HG02642 (cell line): ENCODE measurements at regions not wholly inside any gene's neighbourhood (a gene's known extent, or its start where the extent isn't known, plus 50 kb on each side); places are given as distances from the start of the nearest gene placed in this dataset.

Source experiments
- ATAC-seq: cut with Tn5 transposase; IDR thresholded peaks from one replicate; pipeline ENCODE4 v1.9.1; 2021; ENCODE audit warnings: mild to moderate bottlenecking; ENCODE audit not compliant: unreplicated experiment, poor library complexity

- no peak for ATAC-seq
These were observed 165.0 kb upstream of the TLE3 start for GRCh38 chr15:70262591-70263274.

DNA sequence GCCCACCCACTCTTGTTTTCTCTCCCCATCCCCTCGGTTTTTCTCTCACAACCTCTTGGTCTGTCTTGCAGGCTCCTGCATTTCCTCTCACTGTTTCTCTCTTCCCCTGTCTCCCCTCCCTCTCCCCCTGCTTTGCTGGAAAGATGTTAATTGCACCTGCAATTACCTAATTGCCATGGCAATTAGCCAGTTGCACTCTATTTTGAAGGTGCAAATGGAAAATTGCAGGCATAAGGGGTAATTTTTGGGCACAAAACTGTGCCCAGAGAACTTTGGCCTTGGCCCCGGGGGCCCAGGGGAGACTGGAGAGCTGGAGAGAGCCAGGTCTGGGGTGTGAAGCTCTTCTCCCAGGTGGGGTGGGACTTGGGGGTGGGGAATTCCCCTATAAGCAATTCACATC, 164.5 kb upstream of the TLE3 start:
- ATAC-seq = no peak

GRCh38 chr15:70261083-70261482, 163.4 kb upstream of the TLE3 start:
- ATAC-seq = no peak

DNA sequence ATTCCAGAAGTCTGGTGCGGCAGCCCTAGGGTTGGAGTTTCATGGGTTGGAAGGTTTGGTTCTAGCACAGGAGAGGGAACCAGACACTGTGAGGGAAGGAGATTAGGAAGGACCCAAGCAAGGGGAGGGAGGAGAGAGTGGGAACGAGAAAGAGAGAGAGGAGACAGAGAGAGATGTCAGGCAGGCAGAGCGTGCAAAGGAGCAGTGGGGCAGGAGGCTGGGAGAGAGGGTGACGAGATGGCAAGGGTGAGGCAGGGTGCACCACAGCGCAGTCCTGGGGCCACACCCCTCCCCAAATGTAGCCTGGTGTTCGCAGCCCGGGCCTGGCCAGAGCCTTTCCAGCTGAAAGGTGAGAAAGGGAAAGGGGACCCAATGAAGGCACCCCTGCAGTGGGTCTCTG, 162.9 kb upstream of the TLE3 start:
- ATAC-seq = no peak

- no peak for ATAC-seq
These were observed 162.2 kb upstream of the TLE3 start for GRCh38 chr15:70259640-70260508.

DNA sequence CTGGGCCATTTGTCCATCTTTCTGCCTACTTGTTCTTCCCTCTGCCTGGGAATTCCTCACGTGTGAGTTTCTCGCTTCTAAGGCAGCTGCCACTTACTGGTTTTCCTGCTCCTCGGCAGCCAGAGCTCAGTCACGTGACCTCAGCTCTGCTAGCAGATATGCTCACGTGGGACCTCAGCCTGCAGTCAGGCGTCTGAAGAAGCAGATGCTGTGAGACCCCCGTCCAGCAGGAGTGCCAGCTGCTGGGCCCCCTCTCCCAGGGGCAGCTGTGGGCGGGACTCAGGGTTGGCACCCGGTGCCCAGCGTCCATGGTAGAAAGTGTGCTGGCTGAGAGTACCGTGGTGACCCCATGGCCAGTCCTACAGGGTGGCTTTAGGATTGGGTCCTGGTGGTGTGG, 161.3 kb upstream of the TLE3 start:
- peak; percentile 36 for ATAC-seq

GRCh38 chr15:70258369-70259027, 160.8 kb upstream of the TLE3 start:
- peak; percentile 54 for ATAC-seq

DNA sequence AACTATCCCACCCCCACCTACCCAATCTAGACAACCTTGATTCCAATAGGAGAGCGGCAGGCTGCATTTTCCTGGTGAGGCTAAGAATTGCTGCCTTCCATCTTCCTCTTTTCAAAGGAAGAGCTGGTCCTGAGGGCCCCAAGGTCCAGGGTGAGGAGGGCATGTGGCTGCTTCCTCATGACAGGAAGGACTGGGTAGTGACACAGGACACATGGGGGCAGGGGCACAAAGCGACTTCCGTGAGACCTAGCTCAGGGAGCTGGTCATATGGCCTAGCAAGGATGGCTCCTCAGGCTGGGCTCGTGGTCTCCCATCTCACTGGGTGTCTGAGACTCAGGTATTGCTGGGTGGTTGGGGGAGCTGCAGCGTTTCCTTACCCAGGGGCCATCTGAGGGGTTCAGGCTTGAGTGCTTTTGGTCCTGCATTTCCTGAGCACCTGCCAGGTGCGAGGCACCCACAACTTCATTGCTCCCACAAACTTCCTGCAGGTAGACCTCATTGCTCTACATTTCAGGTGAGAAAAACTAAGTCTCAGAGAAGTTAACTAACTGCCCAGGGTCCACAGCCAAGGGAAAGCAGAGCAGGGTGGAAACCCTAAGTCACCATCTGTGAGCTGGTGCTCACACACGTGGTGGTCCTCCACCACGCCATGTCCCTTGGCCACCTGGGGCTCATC, 160.0 kb upstream of the TLE3 start:
- ATAC-seq = no peak

GRCh38 chr15:70257047-70257446, 159.3 kb upstream of the TLE3 start:
- no peak for ATAC-seq

GRCh38 chr15:70254311-70254869, 156.7 kb upstream of the TLE3 start:
- no peak for ATAC-seq

- ATAC-seq = no peak
These were observed 155.9 kb upstream of the TLE3 start for GRCh38 chr15:70253461-70254156.

DNA sequence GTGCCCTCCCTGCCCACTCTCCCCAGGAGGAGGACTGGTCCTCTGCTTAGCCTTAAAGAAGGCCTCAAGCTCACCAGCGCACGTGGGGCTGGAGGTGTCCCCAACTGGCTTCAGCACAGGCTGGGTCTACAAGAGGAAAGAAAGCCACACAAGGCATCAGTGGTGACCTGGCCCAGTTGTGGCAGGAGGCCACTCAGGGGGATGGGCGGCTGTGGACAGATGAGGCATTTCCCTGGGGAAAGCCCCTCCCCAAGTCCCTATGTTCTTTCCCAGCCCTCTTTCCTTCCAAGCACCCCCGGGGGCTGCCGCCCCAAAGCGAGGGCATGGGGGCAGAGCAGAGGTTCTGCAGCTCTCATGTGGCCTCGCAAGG, 155.2 kb upstream of the TLE3 start:
- no peak for ATAC-seq

GRCh38 chr15:70252056-70252950, 154.6 kb upstream of the TLE3 start:
- no peak for ATAC-seq

DNA sequence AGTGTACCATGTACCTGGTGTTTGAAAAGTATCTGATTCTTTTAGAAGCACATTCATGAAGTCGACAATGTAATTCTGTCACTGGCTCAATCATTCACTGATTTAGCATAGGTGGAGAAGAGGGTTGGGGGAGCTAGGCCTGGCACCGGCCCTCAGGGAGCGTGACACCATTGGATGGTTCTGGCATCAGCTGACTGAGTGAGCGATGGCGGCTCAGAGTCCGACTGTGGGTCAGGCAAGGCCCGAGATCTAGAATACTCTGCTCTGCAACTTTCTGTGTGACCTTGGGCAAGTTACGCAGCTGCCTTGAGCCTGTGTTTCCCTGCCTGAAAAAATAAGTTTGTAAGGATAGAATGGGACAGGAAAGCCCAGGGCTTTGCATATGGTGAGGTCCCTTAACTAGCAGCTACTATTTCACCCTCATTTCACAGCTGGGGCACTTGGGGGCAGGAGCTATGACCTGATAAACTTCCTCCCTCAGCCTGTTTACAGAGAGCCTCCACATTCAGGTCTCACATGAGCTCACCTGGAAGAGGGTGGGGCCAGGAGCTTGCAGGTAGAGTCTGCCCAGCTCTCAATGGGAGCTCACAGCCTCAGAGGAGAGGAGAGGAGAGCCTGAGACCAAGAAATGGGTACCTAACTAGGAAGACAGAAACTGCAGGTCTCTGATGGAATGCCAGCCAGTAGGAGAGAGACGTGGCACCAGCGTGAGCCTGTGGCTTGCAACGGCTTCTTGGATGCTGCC, 153.7 kb upstream of the TLE3 start:
- no peak for ATAC-seq

DNA sequence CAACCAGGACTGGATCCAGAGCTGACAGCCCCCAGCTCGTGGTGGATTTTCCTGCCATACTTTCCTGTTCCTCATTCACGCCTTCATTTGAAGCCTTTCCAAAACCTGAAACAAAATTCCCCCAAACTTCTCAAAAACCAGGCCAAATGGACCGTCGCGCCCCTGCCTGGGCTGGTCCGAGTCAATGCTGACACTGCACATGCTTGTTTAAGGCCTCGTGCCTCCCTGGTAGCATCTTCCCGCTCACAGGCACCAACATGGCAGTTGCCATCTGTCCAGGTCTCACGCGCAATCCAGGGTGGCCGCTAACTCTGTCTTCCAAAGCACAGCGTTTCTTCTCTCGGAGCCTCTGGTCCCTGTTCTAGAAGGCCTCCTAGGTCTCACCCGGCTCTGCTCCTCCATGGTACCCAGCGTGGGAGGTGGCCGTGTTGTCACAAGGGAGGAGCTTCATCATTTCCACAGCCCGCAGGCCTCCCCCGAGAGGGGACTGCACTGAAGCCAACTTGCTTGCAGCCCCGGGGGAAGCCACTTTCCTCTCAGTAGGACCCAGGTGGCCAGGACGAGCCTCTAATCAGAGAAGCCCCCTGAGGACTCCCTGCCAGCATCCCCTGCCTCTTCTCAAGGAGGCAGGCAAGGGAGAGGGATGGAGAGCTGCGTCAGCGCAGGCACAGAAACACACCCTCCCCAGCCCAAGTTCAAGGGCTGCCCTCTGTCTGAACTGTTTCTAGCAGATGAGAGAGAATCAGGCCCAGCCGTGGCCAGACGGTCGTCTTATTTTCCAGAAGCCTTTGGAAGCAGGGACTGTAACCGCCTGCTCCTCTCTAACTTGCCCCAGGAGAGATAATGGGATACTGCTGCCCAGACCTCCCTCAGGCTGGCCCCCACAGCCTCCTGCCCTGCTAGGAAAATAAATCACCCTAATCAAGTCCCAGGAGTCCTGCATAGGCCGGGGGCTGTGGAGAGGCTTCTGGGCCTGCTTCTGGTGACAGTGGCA, 152.8 kb upstream of the TLE3 start:
- ATAC-seq = no peak

DNA sequence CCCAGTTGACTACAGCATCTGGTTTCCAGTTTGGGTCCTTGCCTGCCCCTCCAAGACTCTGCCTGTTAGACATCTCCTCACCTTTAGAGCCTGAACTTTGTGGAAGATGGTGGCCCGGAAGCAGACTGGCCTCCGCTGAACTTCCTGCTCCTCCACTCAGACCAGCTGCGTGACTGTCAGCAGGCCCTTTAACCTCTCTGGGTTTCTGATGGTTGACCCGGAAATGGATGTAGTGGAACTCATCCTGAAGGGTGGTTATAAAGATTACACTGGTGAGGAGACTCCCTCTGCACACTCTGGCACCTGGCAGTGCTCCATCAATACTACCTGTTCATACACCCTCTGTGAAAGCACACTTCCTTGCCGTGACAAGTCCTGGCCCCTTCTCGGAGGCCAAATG, 151.9 kb upstream of the TLE3 start:
- ATAC-seq = no peak
